GM10266 (cell line): ENCODE measurements at regions not wholly inside any gene's neighbourhood (a gene's known extent, or its start where the extent isn't known, plus 50 kb on each side); places are given as distances from the start of the nearest gene placed in this dataset.

Experiments
- DNase-seq: peaks from one replicate; pipeline ENCODE4 v3.0.0; 2012; ENCODE audit errors: extremely low spot score
- CTCF ChIP-seq: IDR thresholded peaks from 2 replicates; pipeline ENCODE4 v1.5.1; 2012; ENCODE audit warnings: mild to moderate bottlenecking, low read depth; ENCODE audit not compliant: control insufficient read depth, insufficient read depth; ENCODE audit errors: missing control alignments

GRCh38 chr4:156052116-156052515 lies 98.5 kb upstream of the CTSO start:
- DNase-seq, result no peak
- no peak for TF ChIP-seq CTCF

- no peak for DNase-seq
- no peak for TF ChIP-seq CTCF
Observed at GRCh38 chr4:156038772-156039171, 85.1 kb upstream of the CTSO start.

GRCh38 chr4:156036496-156036895 lies 82.8 kb upstream of the CTSO start:
- no peak for TF ChIP-seq CTCF
- DNase-seq, result no peak

GRCh38 chr4:156029691-156030090 lies 76.0 kb upstream of the CTSO start:
- TF ChIP-seq CTCF, result no peak
- DNase-seq, result no peak

GRCh38 chr4:156021298-156021697 lies 67.6 kb upstream of the CTSO start:
- no peak for TF ChIP-seq CTCF
- no peak for DNase-seq

- TF ChIP-seq CTCF, result no peak
- no peak for DNase-seq
Observed at GRCh38 chr4:156019246-156019645, 65.6 kb upstream of the CTSO start.

GRCh38 chr4:156018383-156018782 lies 64.7 kb upstream of the CTSO start:
- DNase-seq, result no peak

More at GRCh38 chr4:156018383-156018782, 64.7 kb upstream of the CTSO start:
- TF ChIP-seq CTCF, result no peak
